ENCODE measurements at regions not wholly inside any gene's neighbourhood (a gene's known extent, or its start where the extent isn't known, plus 50 kb on each side); places are given as distances from the start of the nearest gene placed in this dataset.
A peak's percentile ranks its signal among the peaks of the same experiment; 100 is the strongest.

GRCh38 chr22:44628835-44629234, 73.2 kb upstream of the PRR5 start:
- H3K36me3 ChIP-seq: no peaks in the 10 kb centered on the region
- no peak overlapping the region for H3K27ac ChIP-seq
- no peak overlapping the region for H3K4me3 ChIP-seq (replicated peaks in 1 of 3)
- no peaks in the 10 kb centered on the region for H3K9me3 ChIP-seq
- DNase-seq: no peak
- H3K4me1 ChIP-seq: peaks cover 0 to 3% of the 10 kb centered on the region in 2 donors
- WGBS, 2 donors: 79% methylated on average over 9 of the region's 9 CpGs
- TF ChIP-seq, protein P1, sequence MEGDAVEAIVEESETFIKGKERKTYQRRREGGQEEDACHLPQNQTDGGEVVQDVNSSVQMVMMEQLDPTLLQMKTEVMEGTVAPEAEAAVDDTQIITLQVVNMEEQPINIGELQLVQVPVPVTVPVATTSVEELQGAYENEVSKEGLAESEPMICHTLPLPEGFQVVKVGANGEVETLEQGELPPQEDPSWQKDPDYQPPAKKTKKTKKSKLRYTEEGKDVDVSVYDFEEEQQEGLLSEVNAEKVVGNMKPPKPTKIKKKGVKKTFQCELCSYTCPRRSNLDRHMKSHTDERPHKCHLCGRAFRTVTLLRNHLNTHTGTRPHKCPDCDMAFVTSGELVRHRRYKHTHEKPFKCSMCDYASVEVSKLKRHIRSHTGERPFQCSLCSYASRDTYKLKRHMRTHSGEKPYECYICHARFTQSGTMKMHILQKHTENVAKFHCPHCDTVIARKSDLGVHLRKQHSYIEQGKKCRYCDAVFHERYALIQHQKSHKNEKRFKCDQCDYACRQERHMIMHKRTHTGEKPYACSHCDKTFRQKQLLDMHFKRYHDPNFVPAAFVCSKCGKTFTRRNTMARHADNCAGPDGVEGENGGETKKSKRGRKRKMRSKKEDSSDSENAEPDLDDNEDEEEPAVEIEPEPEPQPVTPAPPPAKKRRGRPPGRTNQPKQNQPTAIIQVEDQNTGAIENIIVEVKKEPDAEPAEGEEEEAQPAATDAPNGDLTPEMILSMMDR (IDR thresholded peaks at IDR 0.05): no peak
- TF ChIP-seq POLR2A (IDR thresholded peaks at IDR 0.05): no peak
- intact Hi-C loops (cut with DNase I): loop anchor here (5.0 to 10.0 kb wide), 4 partner anchors 64 to 1242 kb away; no protein-coding TSS in a partner anchor
- H3K27me3 ChIP-seq: no peaks in the 10 kb centered on the region

DNA sequence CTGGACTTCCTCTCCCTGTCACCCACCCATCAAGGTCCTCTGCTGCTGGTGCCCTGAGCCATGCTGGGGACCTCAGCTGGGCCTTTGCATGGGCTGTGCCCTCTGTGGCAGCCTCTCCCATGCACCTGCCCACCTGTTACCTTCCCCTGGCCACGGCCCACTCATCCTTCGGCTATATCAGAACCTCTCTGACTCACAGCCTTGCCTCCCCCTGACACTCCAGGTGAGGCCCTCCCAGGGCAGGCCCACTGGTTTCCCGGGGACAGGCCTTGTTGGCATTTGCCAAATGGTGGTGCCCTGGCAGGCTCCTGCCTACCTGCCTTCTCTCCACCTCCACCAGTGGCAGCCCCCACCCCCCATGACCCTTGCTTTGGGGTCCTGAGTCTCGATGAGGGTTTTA, 73.7 kb upstream of the PRR5 start:
- no peaks in the 10 kb centered on the region for H3K27me3 ChIP-seq
- WGBS, 2 donors: 86 to 88% methylated on average over 4 of the region's 4 CpGs
- H3K9me3 ChIP-seq: no peaks in the 10 kb centered on the region
- TF ChIP-seq POLR2A (IDR thresholded peaks at IDR 0.05): no peak
- TF ChIP-seq, protein P1 (IDR thresholded peaks at IDR 0.05): no peak
- H3K27ac ChIP-seq: no peak overlapping the region
- no peak overlapping the region for H3K4me3 ChIP-seq (replicated peaks in 1 of 3)
- intact Hi-C loops (cut with DNase I): loop anchor here (5.0 to 10.0 kb wide), 4 partner anchors 63 to 1241 kb away; no protein-coding TSS in a partner anchor
- no peak for DNase-seq
- H3K4me1 ChIP-seq: peaks cover 0 to 3% of the 10 kb centered on the region in 2 donors
- H3K36me3 ChIP-seq: no peaks in the 10 kb centered on the region

DNA sequence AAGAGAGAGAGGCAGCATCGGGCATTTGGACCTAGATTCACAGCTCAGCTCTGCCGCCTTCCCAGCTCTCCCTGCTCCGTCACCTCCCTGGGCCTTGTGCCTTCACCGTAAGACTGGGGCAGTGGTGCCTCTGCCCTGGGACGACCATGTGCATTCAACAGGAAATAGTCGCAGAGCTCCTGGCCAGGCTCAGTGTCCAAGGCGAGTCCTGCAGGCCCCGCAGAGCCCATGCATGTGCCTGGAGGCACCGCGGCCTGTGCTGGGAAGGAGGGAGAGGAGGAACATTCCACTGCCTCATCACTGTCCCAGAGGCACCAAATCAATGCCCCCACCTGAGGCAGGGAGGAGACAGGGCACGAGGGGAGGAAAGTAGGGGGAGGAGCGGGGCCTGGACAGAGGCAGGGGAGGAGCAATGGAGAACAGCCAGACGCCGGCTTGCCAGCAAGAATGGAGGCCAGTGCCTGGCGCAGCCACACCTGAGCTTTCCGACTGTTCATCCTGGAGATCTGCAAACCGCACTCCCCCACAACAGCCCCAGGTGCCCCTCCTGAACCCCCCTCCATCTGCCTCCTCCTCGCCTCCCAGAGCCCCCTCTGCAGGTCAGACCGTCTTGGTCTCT, 74.4 kb upstream of the PRR5 start:
- 74 to 80% methylated on average over 18 to 19 of the region's 19 CpGs for WGBS, 2 donors
- DNase-seq: no peak

GRCh38 chr22:44625981-44626687, 75.9 kb upstream of the PRR5 start:
- H3K9me3 ChIP-seq: no peaks in the 10 kb centered on the region
- intact Hi-C loops (cut with DNase I): loop anchor here (5.0 to 10.0 kb wide), 4 partner anchors 61 to 1239 kb away; no protein-coding TSS in a partner anchor
- DNase-seq: peak; percentile 58 to 66
- no peak overlapping the region for H3K4me3 ChIP-seq (replicated peaks in 1 of 3)
- 6% methylated on average over 8 to 10 of the region's 16 CpGs for WGBS, 2 donors
- no peak for TF ChIP-seq POLR2A (IDR thresholded peaks at IDR 0.05)
- TF ChIP-seq, protein P1 (IDR thresholded peaks at IDR 0.05): peak; percentile 98 to 100 (median 99)
- no peaks in the 10 kb centered on the region for H3K36me3 ChIP-seq
- no peaks in the 10 kb centered on the region for H3K27me3 ChIP-seq
- H3K27ac ChIP-seq: no peak overlapping the region
- H3K4me1 ChIP-seq: peaks cover 0 to 3% of the 10 kb centered on the region in 2 donors

More for the DNA sequence above, 74.4 kb upstream of the PRR5 start:
- intact Hi-C loops (cut with DNase I): loop anchor here (5.0 to 10.0 kb wide), 4 partner anchors 63 to 1240 kb away; no protein-coding TSS in a partner anchor
- TF ChIP-seq POLR2A (IDR thresholded peaks at IDR 0.05): no peak
- TF ChIP-seq, protein P1 (IDR thresholded peaks at IDR 0.05): no peak
- Histone ChIP-seq H3K4me1 (peaks cover 0 to 3% of the 10 kb centered on the region in 2 donors), H3K4me3 (replicated peaks in 1 of 3) (no peak overlapping the region), H3K27me3 (no peaks in the 10 kb centered on the region), H3K36me3 (no peaks in the 10 kb centered on the region), H3K27ac (no peak overlapping the region), H3K9me3 (no peaks in the 10 kb centered on the region)

DNA sequence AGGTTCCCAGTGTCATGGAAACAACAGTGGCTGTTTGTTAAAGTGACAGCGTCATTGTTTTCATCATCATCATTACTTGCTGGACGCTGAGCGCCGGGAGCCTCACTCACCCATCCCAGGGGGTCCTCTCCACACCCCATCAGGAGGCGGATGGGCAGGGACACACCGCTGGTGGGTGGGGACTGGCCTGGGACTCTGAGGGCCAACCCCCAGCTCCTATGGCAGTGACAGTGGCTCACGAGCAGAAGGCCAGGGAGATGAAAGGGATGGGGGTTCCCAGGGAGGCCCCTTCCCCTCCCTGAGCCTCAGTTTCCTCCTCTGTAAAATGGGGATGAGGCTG, 76.6 kb upstream of the PRR5 start:
- DNase-seq: no peak
- H3K27me3 ChIP-seq: no peaks in the 10 kb centered on the region
- no peaks in the 10 kb centered on the region for H3K36me3 ChIP-seq
- peaks cover 0 to 3% of the 10 kb centered on the region in 2 donors for H3K4me1 ChIP-seq
- H3K4me3 ChIP-seq (replicated peaks in 1 of 3): no peak overlapping the region
- intact Hi-C loops (cut with DNase I): loop anchor here (5.0 to 10.0 kb wide), 4 partner anchors 61 to 1238 kb away; no protein-coding TSS in a partner anchor
- 83 to 90% methylated on average over 7 of the region's 7 CpGs for WGBS, 2 donors
- H3K9me3 ChIP-seq: no peaks in the 10 kb centered on the region
- TF ChIP-seq, protein P1 (IDR thresholded peaks at IDR 0.05): no peak
- TF ChIP-seq POLR2A (IDR thresholded peaks at IDR 0.05): no peak
- no peak overlapping the region for H3K27ac ChIP-seq
